Retinal pigment epithelial cell (primary cell): ENCODE measurements at regions not wholly inside any gene's neighbourhood (a gene's known extent, or its start where the extent isn't known, plus 50 kb on each side); places are given as distances from the start of the nearest gene placed in this dataset.

Source experiments
- DNase-seq: peaks from one replicate; pipeline ENCODE4 v3.0.0-alpha.2; 2010; ENCODE audit warnings: low read depth
- H3K4me3 ChIP-seq: 2 replicates; pipeline ENCODE4 v1.5.1; 2011; ENCODE audit warnings: mild to moderate bottlenecking, low read length, control low read depth, moderate library complexity
- TF ChIP-seq, protein P1 (sequence below): conservative IDR thresholded peaks from 2 replicates; pipeline ENCODE4 v1.5.1; 2011; ENCODE audit warnings: low read depth, low read length, control low read depth, inconsistent platforms

DNA sequence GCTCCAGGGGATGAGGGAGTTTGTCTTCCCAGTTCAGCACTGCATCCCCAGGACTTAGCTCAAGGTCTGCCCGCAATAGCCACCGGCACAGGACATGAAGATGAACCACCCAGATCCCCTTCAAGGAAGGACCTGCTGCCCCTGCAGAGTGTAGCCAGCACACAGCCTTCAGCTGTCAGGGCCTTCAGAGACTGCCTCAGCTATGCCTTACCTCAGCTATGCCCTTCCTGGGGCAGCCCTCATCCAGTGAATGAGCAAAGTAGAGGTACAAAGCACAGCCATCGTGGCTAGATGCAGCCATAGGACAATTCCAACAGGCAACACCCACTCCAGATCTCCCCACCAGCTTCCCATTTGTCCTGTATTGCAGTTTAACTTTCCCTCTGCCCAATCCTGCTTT lies 291.2 kb upstream of the STT3B start:
- DNase-seq = no peak

GRCh38 chr3:31242026-31242960 lies 290.4 kb upstream of the STT3B start:
- TF ChIP-seq, protein P1, sequence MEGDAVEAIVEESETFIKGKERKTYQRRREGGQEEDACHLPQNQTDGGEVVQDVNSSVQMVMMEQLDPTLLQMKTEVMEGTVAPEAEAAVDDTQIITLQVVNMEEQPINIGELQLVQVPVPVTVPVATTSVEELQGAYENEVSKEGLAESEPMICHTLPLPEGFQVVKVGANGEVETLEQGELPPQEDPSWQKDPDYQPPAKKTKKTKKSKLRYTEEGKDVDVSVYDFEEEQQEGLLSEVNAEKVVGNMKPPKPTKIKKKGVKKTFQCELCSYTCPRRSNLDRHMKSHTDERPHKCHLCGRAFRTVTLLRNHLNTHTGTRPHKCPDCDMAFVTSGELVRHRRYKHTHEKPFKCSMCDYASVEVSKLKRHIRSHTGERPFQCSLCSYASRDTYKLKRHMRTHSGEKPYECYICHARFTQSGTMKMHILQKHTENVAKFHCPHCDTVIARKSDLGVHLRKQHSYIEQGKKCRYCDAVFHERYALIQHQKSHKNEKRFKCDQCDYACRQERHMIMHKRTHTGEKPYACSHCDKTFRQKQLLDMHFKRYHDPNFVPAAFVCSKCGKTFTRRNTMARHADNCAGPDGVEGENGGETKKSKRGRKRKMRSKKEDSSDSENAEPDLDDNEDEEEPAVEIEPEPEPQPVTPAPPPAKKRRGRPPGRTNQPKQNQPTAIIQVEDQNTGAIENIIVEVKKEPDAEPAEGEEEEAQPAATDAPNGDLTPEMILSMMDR = no peak
- DNase-seq = no peak
- H3K4me3 ChIP-seq = no peak overlapping the region

More for the DNA sequence above, 291.2 kb upstream of the STT3B start:
- TF ChIP-seq, protein P1 = no peak
- H3K4me3 ChIP-seq = no peak overlapping the region

- TF ChIP-seq, protein P1 = peak; percentile 24
- no peak overlapping the region for H3K4me3 ChIP-seq
- DNase-seq = no peak
Observed at GRCh38 chr3:31244929-31245817, 287.6 kb upstream of the STT3B start.

- no peak for DNase-seq
- no peak overlapping the region for H3K4me3 ChIP-seq
- TF ChIP-seq, protein P1 = no peak
Observed at GRCh38 chr3:31246293-31247062, 286.2 kb upstream of the STT3B start.

- TF ChIP-seq, protein P1 = no peak
- no peak for DNase-seq
Observed at GRCh38 chr3:31247063-31247447, 285.7 kb upstream of the STT3B start.

GRCh38 chr3:31247850-31248562 lies 284.7 kb upstream of the STT3B start:
- no peak overlapping the region for H3K4me3 ChIP-seq
- TF ChIP-seq, protein P1 = no peak
- DNase-seq = no peak

More at GRCh38 chr3:31247063-31247447, 285.7 kb upstream of the STT3B start:
- no peak overlapping the region for H3K4me3 ChIP-seq
